ENCODE measurements at regions not wholly inside any gene's neighbourhood (a gene's known extent, or its start where the extent isn't known, plus 50 kb on each side); places are given as distances from the start of the nearest gene placed in this dataset.
A peak's percentile ranks its signal among the peaks of the same experiment; 100 is the strongest.

DNA sequence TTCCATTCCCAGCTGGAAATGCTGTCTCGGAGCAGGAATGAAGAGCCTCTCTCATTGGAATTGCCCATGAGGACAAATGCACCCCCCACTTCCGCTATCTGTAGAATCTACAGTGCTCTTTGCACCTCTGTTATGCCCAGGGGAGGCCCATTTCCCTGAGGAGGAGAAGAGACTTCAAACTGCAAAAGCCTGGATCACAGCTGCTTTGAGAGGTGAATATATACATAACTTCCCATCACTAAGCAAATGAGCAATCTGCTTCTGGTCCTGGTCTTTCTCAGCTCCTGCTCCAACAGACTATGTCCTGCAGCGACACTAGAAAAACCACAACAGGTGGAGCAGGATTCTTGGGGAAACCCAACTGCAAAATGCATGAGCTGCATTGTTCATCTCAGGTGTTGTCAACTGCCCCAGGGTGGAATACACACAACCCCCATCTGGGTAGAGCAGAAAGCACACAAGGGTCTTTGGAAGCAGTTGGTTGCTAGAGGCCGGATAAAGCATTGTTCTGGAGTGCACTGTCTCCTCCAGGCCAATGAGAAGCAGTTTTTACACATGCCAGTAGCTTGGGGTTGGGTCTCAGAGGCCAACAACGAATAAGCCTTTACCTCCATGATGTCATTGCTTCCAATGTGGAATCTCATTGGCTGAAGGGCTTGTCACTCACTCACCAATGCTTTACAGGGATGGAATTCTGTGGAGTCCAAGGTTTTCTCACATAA, 67.7 kb upstream of the RAB4A start:
- DNase-seq (ENCODE audit: low spot score), result peak; percentile 89

DNA sequence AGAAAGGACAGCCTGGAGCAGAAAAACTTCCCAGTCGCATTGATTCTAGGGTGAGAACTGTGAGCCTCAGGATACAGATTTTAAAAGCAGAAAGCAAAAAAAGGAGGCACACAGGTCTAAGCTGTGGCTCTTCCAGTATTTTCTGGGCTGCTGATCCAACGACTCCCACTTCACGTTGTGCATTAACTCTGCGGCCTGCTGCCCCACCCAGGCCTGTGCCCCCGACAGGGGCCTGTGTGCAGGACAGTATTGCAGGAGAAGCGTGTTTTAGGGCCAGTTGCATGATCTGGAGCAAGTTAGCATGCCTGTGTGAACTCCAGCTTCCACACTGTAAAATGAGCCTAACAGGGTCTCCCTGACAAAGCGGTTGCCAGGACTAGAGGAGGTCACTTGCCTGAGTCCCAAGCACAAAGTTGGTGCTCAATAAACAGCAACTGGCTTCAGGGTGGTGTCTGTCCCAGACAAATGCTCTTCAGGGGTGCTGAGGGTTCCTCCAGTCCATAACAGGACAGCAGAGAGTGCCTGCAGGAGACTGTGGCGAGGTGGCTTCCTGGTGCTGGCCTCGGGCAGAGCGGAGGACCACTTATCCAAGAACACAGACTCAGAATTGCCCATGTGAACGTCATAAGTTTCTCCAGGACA, 66.8 kb upstream of the RAB4A start:
- no peak for DNase-seq (ENCODE audit: low spot score)

DNA sequence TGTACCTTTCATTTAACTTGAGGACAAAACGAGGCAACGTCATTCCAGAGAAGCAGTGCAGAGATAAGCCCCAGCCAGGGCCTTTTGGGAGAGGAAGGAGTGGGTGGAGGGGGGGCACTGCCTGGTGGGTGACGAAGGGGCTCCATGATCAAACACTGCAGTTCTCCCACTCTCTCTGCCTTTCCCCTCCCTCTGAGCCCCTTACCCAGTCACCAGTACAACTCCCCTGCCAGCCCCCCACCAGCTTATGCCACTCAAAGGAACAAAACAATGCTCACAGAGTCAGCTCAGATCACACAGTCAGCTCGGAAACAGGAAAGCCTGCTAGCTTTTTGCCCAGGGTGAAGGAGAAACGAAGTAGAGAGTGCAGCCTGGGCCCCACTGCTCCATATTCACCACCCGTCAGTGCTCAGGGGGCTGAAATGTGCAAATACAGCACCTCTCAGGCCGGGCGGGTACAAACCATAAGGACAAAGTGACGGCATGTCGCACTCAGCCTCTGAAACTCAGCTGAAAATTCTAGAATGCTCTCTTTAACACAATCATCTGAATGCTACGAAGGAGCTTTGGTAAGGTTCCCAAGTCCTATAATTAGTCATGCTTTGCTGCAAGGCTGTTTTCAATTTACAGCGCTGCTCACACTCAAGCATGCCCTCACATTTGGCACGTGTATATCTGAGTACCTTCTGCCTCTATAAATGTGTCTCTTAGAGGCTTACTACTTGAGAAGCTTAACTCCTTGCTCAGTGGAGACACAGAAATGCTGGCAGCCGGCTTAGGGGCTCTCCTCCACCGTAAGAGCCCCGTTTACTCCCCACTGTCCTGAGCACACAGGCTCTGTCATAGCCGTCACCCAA, 65.8 kb upstream of the RAB4A start:
- no peak for DNase-seq (ENCODE audit: low spot score)

DNA sequence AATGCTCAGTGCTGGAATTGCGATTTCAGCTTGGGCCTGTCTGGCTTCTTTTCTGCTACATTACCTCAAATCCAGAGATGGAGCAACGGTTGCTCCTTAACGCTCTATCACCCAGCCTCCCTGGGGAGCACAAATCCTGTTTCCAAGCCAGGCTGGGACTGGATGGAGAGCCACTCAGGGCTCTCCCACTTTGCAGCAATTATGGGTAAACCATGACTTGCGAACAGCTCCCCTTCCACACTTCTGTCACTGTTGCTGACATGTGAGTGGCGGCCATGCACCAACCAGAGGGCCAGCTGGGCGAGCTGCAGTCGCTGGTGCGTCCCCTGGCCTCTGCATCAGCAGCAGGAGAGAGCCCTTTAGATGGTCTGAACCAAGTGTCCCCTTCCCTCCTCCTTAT, 65.1 kb upstream of the RAB4A start:
- DNase-seq (ENCODE audit: low spot score), result peak; percentile 42

DNA sequence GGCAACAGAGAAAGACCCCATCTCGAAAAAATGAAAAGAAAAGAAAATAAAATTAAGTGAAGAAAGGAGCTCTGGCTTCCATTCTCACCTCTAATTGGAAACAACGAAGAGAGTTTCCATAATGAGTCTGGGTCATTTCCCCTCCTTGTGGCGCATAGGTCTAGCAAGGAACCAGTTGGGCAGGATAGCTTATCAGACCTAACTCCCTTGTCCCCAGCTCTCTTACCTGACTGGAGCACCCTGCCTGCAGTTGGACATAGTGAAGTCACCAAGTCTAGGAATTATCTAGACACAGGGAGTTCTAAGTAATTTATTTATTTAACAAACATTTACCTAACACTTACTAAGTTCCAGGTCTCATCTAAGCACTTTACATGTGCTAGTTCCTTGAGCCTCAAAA, 63.0 kb upstream of the RAB4A start:
- DNase-seq (ENCODE audit: low spot score), result no peak

DNA sequence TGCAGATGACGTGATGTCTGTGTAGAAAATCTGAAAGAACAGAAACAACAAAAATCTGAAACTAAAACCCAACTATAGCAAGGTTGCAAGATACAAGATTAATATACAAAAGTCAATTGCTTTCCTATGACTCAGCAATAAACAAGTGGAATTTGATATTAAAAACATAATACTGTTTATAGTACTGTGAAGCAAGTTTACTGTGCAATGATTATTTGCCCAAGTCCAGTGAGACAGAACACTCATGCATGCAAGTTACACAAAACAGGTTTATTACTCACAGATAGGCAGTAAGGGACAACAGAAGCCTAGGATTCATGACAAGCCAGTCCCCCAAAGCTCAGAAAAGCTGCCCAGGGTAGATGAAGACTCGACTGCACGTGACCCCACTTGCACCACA, 62.4 kb upstream of the RAB4A start:
- DNase-seq (ENCODE audit: low spot score), result no peak

DNA sequence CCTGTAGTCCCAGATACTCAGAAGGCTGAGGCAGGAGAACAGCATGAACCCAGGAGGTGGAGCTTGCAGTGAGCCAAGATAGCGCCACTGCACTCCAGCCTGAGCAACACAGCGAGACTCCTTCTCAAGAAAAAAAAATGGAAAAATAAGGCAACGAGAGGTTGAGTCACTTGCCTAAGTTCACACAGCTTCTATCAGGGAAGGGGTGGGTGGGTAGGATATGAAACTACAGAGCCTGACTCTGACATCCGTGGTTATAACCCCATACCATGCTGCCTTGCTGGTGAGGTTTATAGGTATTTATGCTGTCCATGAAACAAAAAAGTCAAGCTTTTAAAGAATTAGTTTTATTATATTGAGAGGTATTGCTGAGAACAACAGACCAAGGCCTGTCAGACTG, 61.5 kb upstream of the RAB4A start:
- no peak for DNase-seq (ENCODE audit: low spot score)

DNA sequence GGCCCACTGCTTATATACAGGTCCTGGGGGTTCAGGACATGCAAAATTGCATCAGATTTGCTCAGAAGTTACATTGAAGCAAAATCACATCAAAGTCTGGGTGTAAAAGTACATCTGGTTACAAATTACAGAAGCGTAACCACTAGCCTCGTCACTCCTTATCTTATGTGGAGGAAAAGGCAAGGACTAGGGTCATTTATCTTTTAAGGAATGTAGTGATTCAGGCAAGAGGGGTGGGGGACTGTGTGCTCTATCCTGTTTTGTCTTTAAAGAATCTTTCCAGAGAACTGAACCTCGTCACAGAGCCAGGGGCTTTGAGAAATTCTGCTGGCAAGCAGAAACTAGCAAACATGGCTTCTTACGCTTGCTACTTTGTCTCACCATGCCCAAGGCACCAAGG, 61.1 kb upstream of the RAB4A start:
- DNase-seq (ENCODE audit: low spot score), result no peak

DNA sequence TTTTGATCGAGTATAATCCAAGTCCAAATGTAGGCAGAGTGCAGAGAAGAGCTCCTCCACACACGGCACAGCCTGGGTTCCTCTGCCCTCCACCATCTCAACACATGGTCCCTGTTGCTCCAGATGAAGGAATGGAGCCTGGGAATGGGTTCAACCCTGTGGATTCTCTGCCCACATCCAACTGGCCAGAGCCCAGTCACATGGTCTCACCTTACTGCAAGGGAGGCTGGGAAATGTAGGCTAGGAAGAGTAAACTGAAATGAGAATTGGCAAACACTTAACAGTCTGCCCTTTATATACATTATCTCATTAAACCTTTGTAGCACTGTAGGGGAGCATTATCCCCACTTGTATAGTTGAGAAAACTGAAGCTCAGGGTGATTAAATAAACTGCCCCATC, 60.1 kb upstream of the RAB4A start:
- no peak for DNase-seq (ENCODE audit: low spot score)

DNA sequence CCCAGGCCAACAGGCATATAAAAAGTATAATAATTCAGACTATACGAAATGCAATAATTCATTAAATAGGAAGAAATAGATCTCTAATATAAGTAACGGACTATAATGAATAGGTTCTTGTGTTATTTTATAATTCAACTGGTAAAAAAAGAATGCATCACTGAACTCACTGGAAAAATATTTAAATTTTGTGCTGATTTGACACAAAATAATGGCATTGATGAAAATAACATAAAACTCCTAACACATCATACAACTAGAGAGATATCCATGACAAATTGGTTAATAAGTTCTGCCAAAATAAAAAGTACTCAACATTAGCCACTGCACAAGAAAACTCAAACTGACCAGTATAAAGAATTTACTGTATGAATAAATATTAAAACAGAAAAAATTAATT, 57.1 kb upstream of the RAB4A start:
- no peak for DNase-seq (ENCODE audit: low spot score)

DNA sequence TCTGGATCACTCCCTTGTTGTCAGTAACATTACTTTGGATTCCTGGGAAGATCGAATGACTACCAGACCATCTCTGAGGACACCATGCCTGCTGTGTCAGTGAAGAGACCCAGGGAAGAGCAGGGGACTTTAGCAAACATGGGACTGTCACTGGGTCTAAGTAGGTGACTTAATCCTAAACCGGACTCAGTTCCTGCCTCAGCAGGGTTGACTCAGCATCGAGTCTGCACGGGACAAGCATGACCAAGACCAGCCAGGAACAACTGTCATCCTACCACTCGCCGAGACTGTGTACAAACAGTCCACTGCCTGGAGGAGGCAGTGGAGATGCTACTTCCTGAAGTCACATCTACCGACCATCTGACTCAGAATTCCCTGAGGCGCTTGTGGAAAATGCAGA, 53.2 kb upstream of the RAB4A start:
- DNase-seq (ENCODE audit: low spot score), result no peak

DNA sequence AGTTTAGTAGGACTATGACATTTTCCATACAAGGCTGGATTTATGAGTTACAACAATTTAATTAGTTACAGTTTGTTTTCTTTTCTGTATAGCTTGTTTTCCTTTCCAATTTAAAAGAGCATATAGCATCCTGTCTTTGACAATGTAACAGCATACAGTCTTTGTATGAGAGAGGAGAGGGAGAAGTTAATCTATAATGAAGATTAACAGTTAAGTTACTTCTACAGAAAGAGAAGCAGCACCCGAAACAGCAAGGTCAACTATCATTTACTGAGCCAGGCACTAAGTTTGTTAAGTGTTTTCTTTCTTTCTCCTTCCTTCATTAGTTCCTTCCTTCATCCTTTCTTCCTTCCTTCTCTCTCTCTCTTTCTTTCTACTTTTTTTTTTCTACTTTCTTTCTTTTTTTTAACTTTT, 52.3 kb upstream of the RAB4A start:
- DNase-seq (ENCODE audit: low spot score), result no peak

DNA sequence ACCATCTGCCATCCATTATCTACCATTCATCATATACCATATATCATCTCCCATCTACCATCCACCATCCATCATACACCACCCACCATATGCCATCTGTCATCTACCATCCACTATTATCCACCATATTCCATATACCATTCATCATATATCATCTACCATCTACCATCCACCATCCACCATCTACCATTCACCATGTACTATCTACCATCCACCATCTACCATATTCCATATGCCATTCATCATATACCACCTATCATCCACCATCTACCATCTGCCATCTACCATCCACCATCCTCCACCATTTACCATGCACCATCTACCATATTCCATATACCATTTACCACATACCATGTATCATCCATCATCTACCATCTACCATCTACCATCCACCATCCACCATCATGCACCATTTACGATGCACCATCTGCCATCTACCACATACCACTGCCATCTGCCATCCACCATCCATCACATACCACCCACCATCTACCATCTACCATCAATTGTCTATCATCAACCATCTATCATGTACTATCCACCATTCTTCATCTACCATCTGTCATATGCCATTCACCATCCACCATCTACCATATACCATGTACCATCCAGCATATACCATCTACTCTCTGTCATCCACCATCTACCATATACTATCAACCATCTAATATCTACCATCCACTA, 50.6 kb upstream of the RAB4A start:
- no peak for DNase-seq (ENCODE audit: low spot score)

DNA sequence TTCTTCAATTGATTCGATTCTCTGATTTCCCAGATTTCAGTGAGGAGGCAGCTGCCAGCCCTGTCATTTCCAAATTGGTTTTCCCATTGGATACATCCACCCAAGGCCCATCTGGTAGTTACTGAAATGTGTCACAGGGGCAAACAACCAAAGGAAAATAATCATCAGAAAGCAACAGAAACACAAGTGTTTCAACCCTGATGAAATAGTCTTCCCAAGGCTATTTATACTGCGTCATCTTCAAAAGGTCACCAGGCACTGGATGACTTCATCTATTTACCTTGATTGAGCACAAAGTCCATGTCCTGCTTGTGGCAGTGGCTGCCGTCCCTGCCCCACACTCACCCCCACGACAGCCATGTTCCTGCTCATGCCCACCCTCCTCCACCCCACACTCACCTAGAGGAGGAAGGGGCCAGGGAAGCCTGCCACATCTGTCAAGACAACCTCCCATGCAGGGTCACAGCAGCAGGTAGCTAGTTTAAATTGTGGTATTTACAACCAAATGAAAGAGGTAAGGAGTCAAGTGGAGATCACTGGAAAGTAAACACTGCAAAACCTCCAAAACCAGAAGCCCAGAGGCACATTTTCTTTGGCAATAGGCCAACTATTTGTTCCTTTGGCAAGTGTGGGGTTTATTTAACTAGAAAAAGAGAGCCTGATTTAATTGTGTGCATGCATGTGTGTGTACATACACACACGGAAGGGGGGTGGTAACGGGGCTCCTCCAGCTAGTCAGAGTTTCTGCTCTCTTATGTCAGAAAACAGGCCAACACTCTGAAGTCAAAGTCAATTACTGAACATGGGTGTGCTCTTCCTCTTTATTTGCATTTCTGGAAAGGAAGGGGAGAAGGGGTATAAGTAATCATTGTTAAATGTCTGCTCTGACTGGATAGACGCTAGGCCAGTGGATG, 49.5 kb upstream of the RAB4A start:
- DNase-seq (ENCODE audit: low spot score), result no peak
